ENCODE measurements at regions not wholly inside any gene's neighbourhood (a gene's known extent, or its start where the extent isn't known, plus 50 kb on each side); places are given as distances from the start of the nearest gene placed in this dataset.

- TF ChIP-seq CTCF (IDR thresholded peaks at IDR 0.05; ENCODE audit: insufficient read depth, low read length, poor library complexity, severe bottlenecking) (no peak), EZH2phosphoT487 (conservative IDR thresholded peaks at IDR 0.05; ENCODE audit: low read length) (no peak)
Observed at GRCh38 chr5:135176991-135177390, 143.0 kb upstream of the PITX1 start.

All from SU-DHL-6 (cell line).